HCT116 (cell line): ENCODE measurements at regions not wholly inside any gene's neighbourhood (a gene's known extent, or its start where the extent isn't known, plus 50 kb on each side); places are given as distances from the start of the nearest gene placed in this dataset.

Experiments
- ATAC-seq: fragments of 200-7000 bp; cut with Tn5 transposase; 2 replicates; pipeline ENCODE4 v1.9.1; 2020; ENCODE audit warnings: mild to moderate bottlenecking, moderate library complexity
- BruUV-seq: library from RNA; stranded (reverse); fragments of 400-500 nt; replicated peaks from 2 replicates; lab custom pipeline; 2021; lab: Mats Ljungman, UMichigan
- CTCF ChIA-PET: fragments of 300-600 bp; sonication (Branson Sonifier 250); formaldehyde crosslinking; loops from one replicate; lab custom pipeline; 2021; ENCODE audit warnings: antibody characterized with exemption; lab: Charles Lee
- POLR2A ChIA-PET: fragments of 300-600, 350-600 bp; sonication (Branson Sonifier 250); formaldehyde crosslinking; loops from one replicate; lab custom pipeline; 2021; ENCODE audit warnings: antibody characterized with exemption; lab: Charles Lee
- RAD21 ChIA-PET, 2 experiments: fragments of 300-600 bp; sonication (Branson Sonifier 250); formaldehyde crosslinking; loops; one replicate each; lab custom pipeline; 2023; ENCODE audit warnings: low total read pairs in 2 of 2; ENCODE audit not compliant: uncharacterized antibody in 2 of 2, unreplicated experiment in 2 of 2, low non-redundant PET in 1 of 2; lab: Charles Lee
- DNase-seq: peaks from one replicate; pipeline ENCODE4 v3.0.0-alpha.2; 2010; ENCODE audit warnings: low read depth, low spot score
- H2AFZ ChIP-seq: fragments of 200-600 bp; shearing (Covaris generic), sonication (generic); 2 replicates; pipeline ENCODE4 v1.6.1; 2017; ENCODE audit warnings: low read depth, mixed run types, mixed read lengths, antibody characterized with exemption, low read length; ENCODE audit not compliant: poor library complexity, severe bottlenecking
- H3K27ac ChIP-seq: 2 replicates; pipeline ENCODE4 v1.5.1; 2012; ENCODE audit warnings: low read depth, low read length
- H3K27me3 ChIP-seq: fragments of 200-600 bp; sonication (generic); 2 replicates; pipeline ENCODE4 v1.6.1; 2016; ENCODE audit warnings: mixed run types, low read length, mixed read lengths; ENCODE audit not compliant: insufficient read depth
- H3K36me3 ChIP-seq, 2 experiments: fragments of 200-500 bp in 1 of 2; fragments of 200-600 bp in 1 of 2; sonication (Bioruptor generic) in 1 of 2; sonication (generic) in 1 of 2; 2 replicates each; pipeline versions ENCODE4 v1.5.1 to v1.6.1; 2014 to 2016; ENCODE audit warnings: low read length in 2 of 2, inconsistent platforms in 1 of 2, mixed read lengths in 1 of 2, mixed run types in 1 of 2; ENCODE audit not compliant: insufficient read depth in 2 of 2, control insufficient read depth in 1 of 2
- H3K4me1 ChIP-seq, 2 experiments: fragments of 200-600 bp in 1 of 2; sonication (generic) in 1 of 2; 2 replicates each; pipeline versions ENCODE4 v1.5.1 to v1.6.1; 2012 to 2017; ENCODE audit warnings: low read length in 2 of 2, inconsistent platforms in 1 of 2, mild to moderate bottlenecking in 1 of 2, mixed read lengths in 1 of 2, mixed run types in 1 of 2, moderate library complexity in 1 of 2; ENCODE audit not compliant: insufficient read depth in 2 of 2, control insufficient read depth in 1 of 2
- H3K4me2 ChIP-seq: fragments of 200-600 bp; sonication (generic); 2 replicates; pipeline ENCODE4 v1.6.1; 2017; ENCODE audit warnings: mixed run types, low read length, mixed read lengths
- H3K4me3 ChIP-seq, 2 experiments: fragments of 200-600 bp in 1 of 2; sonication (generic) in 1 of 2; replicated peaks in 1 of 2; 2 replicates each; pipeline ENCODE4 v1.5.1; 2011 to 2016; ENCODE audit warnings: low read length in 2 of 2, control low read depth in 1 of 2, low read depth in 1 of 2, mild to moderate bottlenecking in 1 of 2, mixed read lengths in 1 of 2, mixed run types in 1 of 2
- H3K79me2 ChIP-seq: fragments of 200-600 bp; sonication (generic); 2 replicates; pipeline ENCODE4 v1.6.1; 2017; ENCODE audit warnings: mild to moderate bottlenecking, mixed run types, low read length, moderate library complexity, mixed read lengths; ENCODE audit not compliant: insufficient read depth
- H3K9ac ChIP-seq: fragments of 200-600 bp; sonication (generic); 2 replicates; pipeline ENCODE4 v1.6.1; 2016; ENCODE audit warnings: low read length, mixed read lengths
- H3K9me2 ChIP-seq: fragments of 200-600 bp; sonication (generic), shearing (Covaris generic); 2 replicates; pipeline ENCODE4 v1.6.1; 2017; ENCODE audit warnings: mixed run types, mild to moderate bottlenecking, moderate library complexity; ENCODE audit not compliant: insufficient read depth
- H3K9me3 ChIP-seq, 2 experiments: fragments of 200-500 bp in 1 of 2; fragments of 200-600 bp in 1 of 2; sonication (Bioruptor generic) in 1 of 2; sonication (generic) in 1 of 2; 2 replicates each; pipeline ENCODE4 v1.6.1; 2014 to 2017; ENCODE audit warnings: low read length in 2 of 2, mixed read lengths in 2 of 2, inconsistent platforms in 1 of 2, low read depth in 1 of 2, mild to moderate bottlenecking in 1 of 2, mixed run types in 1 of 2, moderate library complexity in 1 of 2; ENCODE audit not compliant: control insufficient read depth in 1 of 2, insufficient read depth in 1 of 2
- H4K20me1 ChIP-seq: fragments of 200-600 bp; sonication (generic), shearing (Covaris generic); 2 replicates; pipeline ENCODE4 v1.6.1; 2017; ENCODE audit warnings: mixed run types, mild to moderate bottlenecking, moderate library complexity; ENCODE audit not compliant: insufficient read depth
- EZH2 ChIP-seq: fragments of 200-600 bp; sonication (generic); IDR thresholded peaks from 2 replicates; pipeline ENCODE4 v1.6.1; 2017; ENCODE audit warnings: antibody characterized with exemption, mixed run types
- POLR2A ChIP-seq: IDR thresholded peaks from 2 replicates; pipeline ENCODE4 v1.7.0; 2011; ENCODE audit warnings: borderline replicate concordance; ENCODE audit not compliant: insufficient read depth, insufficient read length; ENCODE audit errors: extremely low read depth
- RAD21 ChIP-seq: IDR thresholded peaks from 2 replicates; pipeline ENCODE4 v1.6.1; 2012; ENCODE audit warnings: low read depth, mild to moderate bottlenecking
- SP1 ChIP-seq: IDR thresholded peaks from 2 replicates; pipeline ENCODE4 v1.6.1; 2012; ENCODE audit warnings: low read depth
- YY1 ChIP-seq: IDR thresholded peaks from 2 replicates; pipeline ENCODE4 v1.6.1; 2011; ENCODE audit warnings: low read length, low read depth, moderate library complexity, mild to moderate bottlenecking; ENCODE audit not compliant: insufficient replicate concordance; ENCODE audit errors: extremely low read depth
- intact Hi-C: fragments of 100-400 bp; cut with micrococcal nuclease; formaldehyde crosslinking; loops from 2 replicates; pipeline ENCODE4 v1.10.0; 2022
- TF ChIP-seq, protein P1 (sequence below), 3 experiments: fragments of 200-600 bp in 1 of 3; sonication (generic) in 1 of 3; IDR thresholded peaks in 2 of 3; conservative IDR thresholded peaks in 1 of 3; 2 replicates each; pipeline ENCODE4 v1.5.1; 2012 to 2017; ENCODE audit warnings: low read depth in 2 of 3, low read length in 2 of 3, antibody characterized with exemption in 1 of 3, borderline replicate concordance in 1 of 3, control low read depth in 1 of 3, mild to moderate bottlenecking in 1 of 3, mixed read lengths in 1 of 3, mixed run types in 1 of 3, moderate library complexity in 1 of 3; ENCODE audit not compliant: insufficient read depth in 1 of 3
- TF ChIP-seq, protein P2 (sequence below): IDR thresholded peaks from 2 replicates; pipeline ENCODE4 v1.6.1; 2012; ENCODE audit warnings: low read depth
- TF ChIP-seq, protein P3 (sequence below): IDR thresholded peaks from 2 replicates; pipeline ENCODE4 v1.6.1; 2012

DNA sequence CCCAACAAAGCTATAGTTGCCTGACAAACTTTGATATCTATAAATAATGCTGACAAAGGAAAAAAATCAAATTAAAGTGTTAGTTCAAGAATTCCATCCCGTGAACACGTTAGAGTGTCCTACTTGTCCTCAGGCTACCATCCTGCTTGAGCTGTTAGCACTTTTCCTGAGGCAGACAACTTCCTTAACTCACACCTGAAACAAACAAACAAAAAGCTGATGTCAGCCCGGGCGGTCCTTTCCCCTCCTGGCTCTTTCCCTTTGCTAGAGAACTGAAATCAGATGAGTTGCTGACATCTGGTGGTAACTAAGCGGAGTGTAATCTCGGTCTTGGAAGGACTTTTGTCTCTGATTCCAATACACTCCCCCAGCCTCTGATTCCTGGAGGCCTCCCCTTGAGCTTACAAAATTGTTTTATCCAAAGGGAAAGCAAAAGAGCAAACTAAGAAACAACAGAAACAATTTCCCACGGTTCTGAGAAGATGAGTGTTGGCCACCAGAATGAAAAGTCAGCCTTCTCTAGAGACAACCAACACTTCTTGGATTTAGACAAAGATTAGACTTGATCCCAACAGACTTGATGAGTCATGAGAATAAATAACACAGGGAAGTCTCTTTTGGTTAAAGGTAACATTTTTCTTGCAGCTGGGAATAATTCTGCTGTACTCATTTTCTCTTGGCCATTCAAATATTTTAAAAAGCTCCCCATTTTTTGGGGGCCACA lies 135.4 kb downstream of the PROX1 start:
- TF ChIP-seq RAD21 (peak; percentile 97), EZH2 (no peak)
- TF ChIP-seq, protein P1, sequence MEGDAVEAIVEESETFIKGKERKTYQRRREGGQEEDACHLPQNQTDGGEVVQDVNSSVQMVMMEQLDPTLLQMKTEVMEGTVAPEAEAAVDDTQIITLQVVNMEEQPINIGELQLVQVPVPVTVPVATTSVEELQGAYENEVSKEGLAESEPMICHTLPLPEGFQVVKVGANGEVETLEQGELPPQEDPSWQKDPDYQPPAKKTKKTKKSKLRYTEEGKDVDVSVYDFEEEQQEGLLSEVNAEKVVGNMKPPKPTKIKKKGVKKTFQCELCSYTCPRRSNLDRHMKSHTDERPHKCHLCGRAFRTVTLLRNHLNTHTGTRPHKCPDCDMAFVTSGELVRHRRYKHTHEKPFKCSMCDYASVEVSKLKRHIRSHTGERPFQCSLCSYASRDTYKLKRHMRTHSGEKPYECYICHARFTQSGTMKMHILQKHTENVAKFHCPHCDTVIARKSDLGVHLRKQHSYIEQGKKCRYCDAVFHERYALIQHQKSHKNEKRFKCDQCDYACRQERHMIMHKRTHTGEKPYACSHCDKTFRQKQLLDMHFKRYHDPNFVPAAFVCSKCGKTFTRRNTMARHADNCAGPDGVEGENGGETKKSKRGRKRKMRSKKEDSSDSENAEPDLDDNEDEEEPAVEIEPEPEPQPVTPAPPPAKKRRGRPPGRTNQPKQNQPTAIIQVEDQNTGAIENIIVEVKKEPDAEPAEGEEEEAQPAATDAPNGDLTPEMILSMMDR (IDR thresholded peaks at IDR 0.05 in 2 of 3, conservative IDR thresholded peaks at IDR 0.05 in 1 of 3; ENCODE audit: borderline replicate concordance in 1 of 3, insufficient read depth in 1 of 3, low read depth in 2 of 3, low read length in 2 of 3) = peak; percentile 60 to 63 (median 62); a peak in 5 of 6 replicates
- ChIA-PET RAD21 (interaction anchor here in 1 of 2 experiments (0.7 kb wide), 1 partner anchor 263 kb away, joined by 4 read pairs; no protein-coding TSS in a partner anchor), POLR2A (no interaction called here), CTCF (interaction anchor here (0.7 to 1.9 kb wide), 13 partner anchors 9 to 1003 kb away, joined by 3 to 13 read pairs (median 4); no protein-coding TSS in a partner anchor)
- Histone ChIP-seq H3K4me2 (no peak overlapping the region), H3K9me2 (no peaks in the 10 kb centered on the region), H3K27ac (no peak overlapping the region), H3K4me1 (no peaks in the 10 kb centered on the region; a peak in 1 of 4 replicates), H3K36me3 (no peaks in the 10 kb centered on the region), H2AFZ (no peak overlapping the region), H3K4me3 (no peak overlapping the region), H3K9me3 (peaks cover under 1 to 2% of the 10 kb centered on the region in 2 experiments; a peak in 2 of 4 replicates), H3K79me2 (no peaks in the 10 kb centered on the region), H4K20me1 (no peaks in the 10 kb centered on the region), H3K27me3 (no peaks in the 10 kb centered on the region), H3K9ac (no peak overlapping the region)
- BruUV-seq = no TSS peak
- ATAC-seq (peak; percentile 97), DNase-seq (peak; percentile 51)
- intact Hi-C loops = loop anchor here (1.0 to 5.0 kb wide), 4 partner anchors 559 to 1000 kb away; no protein-coding TSS in a partner anchor

DNA sequence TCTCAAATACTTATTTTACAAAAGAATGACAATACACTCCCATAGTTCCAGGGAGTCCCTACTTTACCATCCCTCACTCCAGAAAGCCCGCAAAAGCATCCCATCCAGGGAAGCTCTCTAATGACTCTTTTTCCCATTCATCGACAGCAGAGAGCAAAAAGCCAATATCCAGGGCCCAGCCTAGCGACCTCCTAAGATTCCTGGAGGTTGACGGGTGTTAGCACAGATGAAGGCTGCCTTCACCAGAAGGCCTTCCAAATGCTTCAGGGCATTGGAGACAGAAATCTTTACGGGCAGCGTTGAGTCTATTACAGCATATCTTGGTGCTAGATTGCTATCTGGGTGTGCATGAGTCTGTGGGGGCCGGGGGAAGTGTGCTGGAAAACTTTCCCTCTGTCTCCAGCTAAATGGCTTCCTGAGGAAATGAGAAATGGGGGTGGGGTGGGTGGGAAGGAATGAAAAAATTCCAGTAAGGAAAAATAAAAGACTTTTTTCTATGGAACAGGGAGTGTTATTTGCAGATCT lies 136.6 kb downstream of the PROX1 start:
- intact Hi-C loops = loop anchor here (5.0 kb wide), 1 partner anchor 877 kb away; no protein-coding TSS in a partner anchor
- no peak overlapping the region for H3K4me3 ChIP-seq
- H4K20me1 ChIP-seq = no peaks in the 10 kb centered on the region
- H3K9me3 ChIP-seq = no peaks in the 10 kb centered on the region
- H3K27me3 ChIP-seq = no peaks in the 10 kb centered on the region
- no peaks in the 10 kb centered on the region for H3K9me2 ChIP-seq
- CTCF ChIA-PET = no interaction called here
- BruUV-seq = no TSS peak
- TF ChIP-seq YY1 (no peak), SP1 (no peak), POLR2A (no peak)
- TF ChIP-seq, protein P2, sequence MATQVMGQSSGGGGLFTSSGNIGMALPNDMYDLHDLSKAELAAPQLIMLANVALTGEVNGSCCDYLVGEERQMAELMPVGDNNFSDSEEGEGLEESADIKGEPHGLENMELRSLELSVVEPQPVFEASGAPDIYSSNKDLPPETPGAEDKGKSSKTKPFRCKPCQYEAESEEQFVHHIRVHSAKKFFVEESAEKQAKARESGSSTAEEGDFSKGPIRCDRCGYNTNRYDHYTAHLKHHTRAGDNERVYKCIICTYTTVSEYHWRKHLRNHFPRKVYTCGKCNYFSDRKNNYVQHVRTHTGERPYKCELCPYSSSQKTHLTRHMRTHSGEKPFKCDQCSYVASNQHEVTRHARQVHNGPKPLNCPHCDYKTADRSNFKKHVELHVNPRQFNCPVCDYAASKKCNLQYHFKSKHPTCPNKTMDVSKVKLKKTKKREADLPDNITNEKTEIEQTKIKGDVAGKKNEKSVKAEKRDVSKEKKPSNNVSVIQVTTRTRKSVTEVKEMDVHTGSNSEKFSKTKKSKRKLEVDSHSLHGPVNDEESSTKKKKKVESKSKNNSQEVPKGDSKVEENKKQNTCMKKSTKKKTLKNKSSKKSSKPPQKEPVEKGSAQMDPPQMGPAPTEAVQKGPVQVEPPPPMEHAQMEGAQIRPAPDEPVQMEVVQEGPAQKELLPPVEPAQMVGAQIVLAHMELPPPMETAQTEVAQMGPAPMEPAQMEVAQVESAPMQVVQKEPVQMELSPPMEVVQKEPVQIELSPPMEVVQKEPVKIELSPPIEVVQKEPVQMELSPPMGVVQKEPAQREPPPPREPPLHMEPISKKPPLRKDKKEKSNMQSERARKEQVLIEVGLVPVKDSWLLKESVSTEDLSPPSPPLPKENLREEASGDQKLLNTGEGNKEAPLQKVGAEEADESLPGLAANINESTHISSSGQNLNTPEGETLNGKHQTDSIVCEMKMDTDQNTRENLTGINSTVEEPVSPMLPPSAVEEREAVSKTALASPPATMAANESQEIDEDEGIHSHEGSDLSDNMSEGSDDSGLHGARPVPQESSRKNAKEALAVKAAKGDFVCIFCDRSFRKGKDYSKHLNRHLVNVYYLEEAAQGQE = no peak
- TF ChIP-seq, protein P1 (IDR thresholded peaks at IDR 0.05 in 2 of 3, conservative IDR thresholded peaks at IDR 0.05 in 1 of 3; ENCODE audit: borderline replicate concordance in 1 of 3, insufficient read depth in 1 of 3, low read depth in 2 of 3, low read length in 2 of 3) = no peak
- TF ChIP-seq, protein P3, sequence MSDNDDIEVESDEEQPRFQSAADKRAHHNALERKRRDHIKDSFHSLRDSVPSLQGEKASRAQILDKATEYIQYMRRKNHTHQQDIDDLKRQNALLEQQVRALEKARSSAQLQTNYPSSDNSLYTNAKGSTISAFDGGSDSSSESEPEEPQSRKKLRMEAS = no peak
- RAD21 ChIA-PET = no interaction called here
- H3K36me3 ChIP-seq = no peaks in the 10 kb centered on the region
- DNase-seq = no peak
- H3K4me2 ChIP-seq = no peak overlapping the region
- no peak for ATAC-seq
- no peak overlapping the region for H3K9ac ChIP-seq
- H3K4me1 ChIP-seq = no peaks in the 10 kb centered on the region; a peak in 1 of 4 replicates
- no peak overlapping the region for H2AFZ ChIP-seq
- POLR2A ChIA-PET = no interaction called here
- H3K27ac ChIP-seq = no peak overlapping the region
- H3K79me2 ChIP-seq = no peaks in the 10 kb centered on the region
